GM21390 (cell line): ENCODE measurements at regions not wholly inside any gene's neighbourhood (a gene's known extent, or its start where the extent isn't known, plus 50 kb on each side); places are given as distances from the start of the nearest gene placed in this dataset.
"Not testable (repeated sequence)": the region's sequence is repeated elsewhere in the genome, so short reads cannot be mapped to it uniquely, and the experiment has no call there.

Experiments used
- ATAC-seq: cut with Tn5 transposase; IDR thresholded peaks from one replicate; pipeline ENCODE4 v1.9.1; 2021; ENCODE audit not compliant: unreplicated experiment

GRCh38 chr14:87067591-87067990 is 925.4 kb downstream of the GALC start:
- no peak for ATAC-seq

DNA sequence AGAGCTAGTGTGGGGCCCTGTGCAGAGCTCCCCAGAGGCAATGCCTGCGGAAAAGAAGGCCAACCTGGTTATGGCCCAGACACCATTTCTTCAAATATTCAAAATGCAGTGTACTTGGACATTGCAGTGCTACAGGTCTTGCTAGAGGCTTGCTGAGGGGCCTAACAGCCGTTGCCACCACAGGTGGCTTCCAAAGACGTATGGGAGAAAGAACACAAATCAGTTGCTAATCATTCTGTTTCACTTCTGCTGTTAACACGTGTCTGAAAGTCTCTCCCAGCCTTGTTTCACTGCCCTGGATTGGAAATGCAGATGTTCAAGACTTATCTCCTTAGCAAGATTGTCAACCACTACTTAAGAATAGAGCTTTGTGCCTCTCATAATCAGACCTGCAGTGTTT is 925.9 kb downstream of the GALC start:
- ATAC-seq, result no peak

DNA sequence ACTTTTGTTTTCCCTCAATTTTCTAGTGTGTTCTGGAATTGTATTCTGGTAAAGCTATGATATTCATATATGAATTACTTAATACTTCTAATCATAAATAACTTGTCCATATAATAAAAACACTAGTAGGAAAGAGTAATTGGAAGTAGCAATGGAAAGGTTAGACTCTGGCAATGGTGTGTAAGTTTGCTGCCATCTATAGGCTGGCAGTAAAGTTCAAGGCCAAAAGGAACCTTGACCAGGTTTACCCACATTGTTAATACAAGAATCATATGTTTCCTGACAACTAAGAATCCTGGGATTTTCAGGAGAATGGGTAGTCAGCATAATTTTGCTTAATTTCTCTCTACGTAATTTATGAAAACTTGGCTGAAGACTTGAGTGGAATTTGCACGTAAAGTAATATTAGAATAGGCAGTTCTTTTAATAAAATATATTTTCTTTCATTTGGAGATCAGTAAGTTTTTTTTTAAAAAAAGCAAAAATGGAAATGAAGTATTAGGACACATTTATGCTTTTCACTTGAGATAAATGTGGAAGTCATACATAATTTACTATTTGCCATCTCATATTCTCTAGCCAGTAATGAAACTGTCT is 926.7 kb downstream of the GALC start:
- no peak for ATAC-seq

DNA sequence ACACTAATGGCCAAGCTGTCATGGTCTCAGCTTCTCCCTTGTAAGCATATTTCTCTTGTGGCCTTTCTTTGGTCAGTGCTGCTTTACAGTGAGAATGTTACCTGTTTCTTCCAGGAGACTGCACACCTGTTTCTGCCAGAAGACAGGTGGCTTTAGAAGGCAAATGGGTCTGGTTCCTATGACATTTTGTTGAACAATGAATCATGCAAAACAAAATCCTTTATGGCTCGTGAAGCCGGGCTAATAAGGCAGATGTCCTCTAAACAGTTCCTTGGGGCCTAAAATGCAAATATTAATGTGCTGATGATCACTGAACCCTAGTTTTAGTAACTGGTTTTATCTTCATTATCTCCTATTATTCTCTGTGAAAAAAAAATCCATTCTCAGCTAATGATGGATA is 927.6 kb downstream of the GALC start:
- ATAC-seq, result no peak

DNA sequence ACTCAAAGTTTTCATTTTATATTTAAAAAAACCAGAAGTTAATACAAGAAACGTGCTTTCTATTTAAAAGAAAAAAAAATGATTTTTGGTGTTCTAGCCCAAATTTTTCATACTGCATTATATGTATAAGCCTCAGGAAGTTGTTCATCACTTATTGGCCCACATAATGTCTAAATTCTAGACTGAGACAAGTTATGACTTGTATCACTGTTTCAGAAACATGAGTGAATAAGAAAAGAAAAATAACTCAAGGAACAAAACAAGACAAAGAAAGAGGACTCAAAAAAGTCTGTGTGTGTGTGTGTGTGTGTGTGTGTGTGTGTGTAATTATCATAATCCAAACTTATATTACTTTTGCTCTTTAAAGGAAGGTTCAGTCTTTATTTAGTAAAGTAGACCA is 929.8 kb downstream of the GALC start:
- no peak for ATAC-seq

DNA sequence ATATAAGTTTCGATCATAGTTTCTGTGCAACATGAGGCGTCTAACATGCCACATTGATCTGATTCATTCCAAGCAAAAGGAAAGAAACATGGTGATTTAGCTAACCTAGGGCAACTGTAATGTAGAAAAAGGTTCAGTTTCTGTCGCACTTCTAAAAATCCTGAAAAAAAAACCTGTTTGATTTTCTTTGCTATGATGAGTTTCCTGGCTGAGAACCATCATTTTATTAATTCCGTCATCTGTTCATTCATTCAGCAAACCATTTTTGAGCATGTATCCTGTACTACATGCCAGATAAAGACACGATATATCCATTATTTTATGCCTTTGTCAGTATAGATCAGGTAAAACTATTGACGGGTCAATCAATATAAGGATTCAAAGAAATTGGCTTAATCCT is 932.6 kb downstream of the GALC start:
- ATAC-seq, result no peak

DNA sequence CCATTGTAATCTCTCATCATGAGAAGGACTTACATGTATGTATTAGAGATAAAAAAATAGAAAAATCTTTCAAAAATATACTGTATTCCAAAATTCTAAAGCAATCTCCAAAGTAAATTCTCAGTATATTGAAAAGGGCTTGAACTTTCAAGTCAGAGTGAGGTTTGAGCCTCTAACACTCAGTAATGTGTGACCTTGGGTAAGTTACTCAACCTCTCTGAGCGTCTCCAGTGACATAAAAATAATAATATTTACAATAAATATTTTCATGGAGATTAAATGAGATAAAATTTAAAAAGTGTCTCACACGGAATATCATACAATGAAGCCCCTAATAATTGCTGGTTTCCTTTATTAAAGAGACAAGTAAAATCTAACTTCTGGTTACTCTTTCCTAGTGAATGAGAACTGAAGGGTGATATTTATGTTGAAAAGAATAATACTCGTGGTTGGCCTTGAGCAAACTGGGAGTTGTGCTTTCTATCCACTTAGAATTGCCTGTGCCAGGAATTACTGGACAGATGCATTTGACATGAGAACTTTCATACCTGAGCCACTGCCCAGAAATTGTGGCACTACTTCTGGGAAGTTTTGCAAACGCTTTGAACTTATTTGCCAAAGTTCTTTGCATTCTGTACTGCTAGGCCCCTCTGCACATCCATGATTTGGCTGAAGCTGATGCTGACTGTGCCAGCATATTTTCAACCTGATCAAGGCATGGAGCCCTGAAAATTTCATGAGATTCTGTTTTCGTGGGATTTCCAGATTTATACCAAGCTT is 933.7 kb downstream of the GALC start:
- no peak for ATAC-seq

GRCh38 chr14:87055007-87055406 is 938.0 kb downstream of the GALC start:
- ATAC-seq, result no peak

- no peak for ATAC-seq
Observed at GRCh38 chr14:87052646-87053225, 940.2 kb downstream of the GALC start.

GRCh38 chr14:87050421-87050820 is 942.6 kb downstream of the GALC start:
- ATAC-seq, result no peak

DNA sequence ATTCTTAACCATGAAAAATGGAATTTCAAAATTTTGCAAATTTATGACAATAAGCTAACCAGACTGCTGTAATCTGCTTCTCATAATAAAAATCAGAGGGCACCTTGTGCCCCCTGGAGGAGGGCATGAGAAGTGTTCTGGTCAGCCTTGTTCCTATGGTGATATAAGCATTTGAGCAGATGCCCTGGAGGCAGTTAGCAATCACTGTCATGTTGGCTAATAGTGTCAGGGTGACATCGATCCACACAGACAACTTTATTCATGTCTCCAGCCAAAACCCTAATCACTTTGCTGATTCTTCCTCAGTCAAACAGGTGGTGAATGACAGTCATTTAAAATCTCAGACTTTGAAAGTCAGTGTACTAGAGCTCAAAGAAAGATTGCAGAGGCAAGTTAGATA is 943.0 kb downstream of the GALC start:
- ATAC-seq, result no peak

DNA sequence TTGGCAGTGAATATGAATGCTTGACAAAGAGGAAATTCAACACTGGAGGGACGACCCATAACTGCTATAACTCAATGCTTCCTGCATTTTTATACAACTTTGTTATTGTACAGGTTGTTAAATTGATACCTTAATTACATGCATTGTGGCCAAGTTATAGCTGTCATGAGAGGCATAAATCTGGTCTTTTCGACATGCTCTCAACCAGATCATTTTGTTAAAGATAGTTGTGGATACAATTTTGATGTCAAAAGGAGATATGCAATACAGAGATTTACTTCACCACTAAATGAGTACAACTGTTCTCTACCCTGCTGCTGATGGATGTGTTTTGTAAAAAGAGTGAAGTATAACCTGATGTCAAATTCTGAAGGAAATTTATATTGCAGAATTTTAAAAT is 946.0 kb downstream of the GALC start:
- no peak for ATAC-seq

DNA sequence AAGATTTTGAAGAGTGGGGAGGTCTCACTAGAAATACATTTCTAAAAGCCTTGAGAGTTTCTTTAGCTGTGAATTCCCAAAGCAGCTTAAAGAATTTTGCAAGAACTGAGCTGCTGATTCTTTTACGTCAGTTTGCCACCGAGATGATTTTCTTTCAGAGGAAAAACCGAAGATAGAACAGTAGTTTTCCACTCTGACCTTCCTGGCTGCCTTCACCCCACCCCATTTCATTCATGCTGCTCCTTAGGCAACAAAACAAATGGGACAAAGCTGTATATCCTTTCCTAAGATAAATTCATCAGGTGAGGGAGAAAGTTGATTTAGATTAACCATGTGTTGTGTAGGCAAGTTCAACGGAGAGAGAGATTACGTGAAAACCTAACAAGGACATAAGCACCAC is 947.0 kb downstream of the GALC start:
- no peak for ATAC-seq

DNA sequence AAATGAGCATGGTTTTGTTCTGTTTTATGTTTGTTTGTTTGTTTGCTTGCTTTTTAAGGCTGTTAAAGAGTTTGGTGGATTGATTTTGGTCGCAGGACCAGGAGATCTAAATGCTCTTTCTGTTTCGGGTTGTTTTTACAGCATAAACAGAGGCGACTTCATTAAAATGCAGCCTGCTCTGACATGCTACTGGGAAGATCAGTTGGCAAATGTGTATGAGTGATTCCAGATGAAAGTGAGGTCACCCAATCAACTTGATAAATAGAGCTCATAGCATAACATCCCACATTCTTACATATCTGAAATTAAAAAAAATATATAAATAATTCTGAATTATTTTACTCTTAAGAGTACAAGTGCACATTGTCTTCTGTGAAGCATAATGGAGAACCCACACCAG is 947.7 kb downstream of the GALC start:
- ATAC-seq, result no peak

DNA sequence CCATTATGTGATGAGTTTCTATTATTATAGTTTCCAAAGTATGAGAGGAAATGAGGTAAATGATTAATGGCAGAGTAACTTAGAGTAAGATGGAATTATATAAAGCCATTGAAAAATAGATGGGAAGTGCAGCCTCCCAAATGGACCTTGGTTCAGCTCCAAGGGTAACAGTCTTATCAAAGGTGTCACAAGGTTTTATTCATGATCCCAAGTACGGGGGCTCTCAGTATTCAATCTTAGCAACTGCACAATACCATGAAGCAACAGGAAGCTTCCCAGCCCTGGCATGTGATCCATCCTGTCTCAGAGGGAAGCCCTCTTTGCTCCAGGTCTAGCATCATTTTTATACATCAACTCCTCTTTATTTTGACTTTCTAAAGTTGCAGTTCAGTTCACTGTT is 948.2 kb downstream of the GALC start:
- no peak for ATAC-seq

DNA sequence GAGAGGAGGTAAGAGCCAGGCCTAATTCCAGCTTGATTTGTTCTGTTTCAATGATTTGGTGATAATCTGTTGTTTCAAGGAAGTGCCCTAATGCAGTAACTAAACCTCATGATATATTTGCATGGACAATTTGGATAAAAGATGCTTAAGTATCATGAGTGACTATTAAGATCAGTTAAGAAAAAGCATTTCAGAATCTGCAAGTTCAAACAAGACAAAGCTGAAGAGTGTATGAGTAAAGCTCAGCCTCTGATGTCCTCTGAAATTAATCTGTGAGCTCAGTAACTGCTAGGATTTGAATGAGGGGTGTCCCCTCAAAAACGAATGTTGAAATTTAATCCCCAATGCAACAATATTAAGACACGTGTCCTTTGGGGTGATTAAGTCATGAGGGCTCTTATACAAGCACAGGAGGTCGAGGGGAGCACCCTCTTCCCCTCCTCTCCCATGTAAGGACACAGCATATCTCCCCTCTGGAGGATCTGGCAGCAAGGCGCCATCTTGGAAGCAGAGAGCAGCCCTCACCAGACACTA is 949.2 kb downstream of the GALC start:
- ATAC-seq, result no peak

GRCh38 chr14:87042354-87042753 is 950.6 kb downstream of the GALC start:
- ATAC-seq, result no peak

GRCh38 chr14:87041290-87042020 is 951.5 kb downstream of the GALC start:
- ATAC-seq, result no peak

DNA sequence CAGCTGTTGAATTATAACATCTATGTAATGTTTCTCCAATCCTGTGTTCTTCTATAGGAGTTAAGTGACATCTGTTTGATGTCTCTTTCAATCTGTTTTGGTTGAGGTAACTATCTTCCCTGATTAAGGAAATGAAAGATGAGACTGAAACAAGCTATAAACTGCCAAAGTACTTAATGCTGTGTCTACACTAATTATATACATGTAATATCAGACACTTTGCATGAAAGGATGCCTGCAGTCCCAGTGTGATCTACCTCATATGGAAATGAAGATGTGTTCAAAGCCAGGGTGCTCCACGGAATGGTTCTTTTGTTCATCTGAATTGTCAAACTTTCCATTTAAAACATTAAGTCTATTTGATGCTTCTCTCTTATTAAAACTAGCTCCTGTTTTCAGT is 958.3 kb downstream of the GALC start:
- ATAC-seq, result no peak

DNA sequence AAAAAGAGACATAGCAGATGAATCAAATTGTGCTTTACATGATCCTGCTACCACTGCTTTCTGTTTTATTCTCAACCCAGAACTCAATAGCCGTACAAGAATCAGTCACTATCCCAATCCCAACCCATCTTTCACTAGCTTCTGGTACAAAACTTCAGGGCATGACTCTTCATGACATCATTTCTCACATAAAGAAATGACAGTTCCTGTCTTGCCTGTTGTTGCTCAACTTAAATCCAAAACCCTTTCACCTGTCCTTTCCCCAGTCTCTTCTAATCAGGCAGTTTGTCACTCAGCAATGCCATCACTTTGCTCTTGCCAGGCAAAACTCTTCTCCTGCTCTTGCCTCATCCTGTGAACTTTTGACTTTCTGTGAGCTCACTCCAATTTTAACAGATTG is 962.8 kb downstream of the GALC start:
- no peak for ATAC-seq

DNA sequence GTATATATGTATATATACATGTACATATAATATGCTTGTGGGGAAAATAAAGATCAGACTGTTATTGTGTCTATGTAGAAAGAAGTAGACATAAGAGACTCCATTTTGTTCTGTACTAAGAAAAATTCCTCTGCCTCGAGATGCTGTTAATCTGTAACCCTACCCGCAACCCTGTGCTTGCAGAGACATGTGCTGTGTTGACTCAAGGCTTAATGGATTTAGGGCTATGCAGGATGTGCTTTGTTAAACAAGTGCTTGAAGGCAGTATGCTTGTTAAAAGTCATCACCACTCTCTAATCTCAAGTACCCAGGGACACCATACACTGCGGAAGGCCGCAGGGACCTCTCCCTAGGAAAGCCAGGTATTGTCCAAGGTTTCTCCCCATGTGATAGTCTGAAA is 972.9 kb downstream of the GALC start:
- ATAC-seq, result not testable (repeated sequence)

GRCh38 chr14:87018294-87018693 is 974.7 kb downstream of the GALC start:
- ATAC-seq, result no peak
